MM.1S (cell line): ENCODE measurements at regions not wholly inside any gene's neighbourhood (a gene's known extent, or its start where the extent isn't known, plus 50 kb on each side); places are given as distances from the start of the nearest gene placed in this dataset.

Experiments used
- DNase-seq: peaks from one replicate; pipeline ENCODE4 v3.0.0-alpha.2; 2015
- H2AFZ ChIP-seq: fragments of 300-600 bp; sonication (generic); 2 replicates; pipeline ENCODE4 v1.6.0; 2016; ENCODE audit warnings: antibody characterized with exemption, low read length
- H3F3A ChIP-seq: fragments of 300-600 bp; sonication (generic); 2 replicates; pipeline ENCODE4 v1.6.1; 2016; ENCODE audit warnings: mild to moderate bottlenecking, antibody characterized with exemption, low read length, moderate library complexity, mixed read lengths; ENCODE audit not compliant: insufficient read depth
- H3K27ac ChIP-seq: fragments of 300-600 bp; sonication (generic); 2 replicates; pipeline ENCODE4 v1.5.1; 2016; ENCODE audit warnings: mild to moderate bottlenecking, low read length
- H3K27me3 ChIP-seq: fragments of 300-600 bp; sonication (generic); replicated peaks from 2 replicates; pipeline ENCODE4 v1.6.0; 2016; ENCODE audit warnings: low read length; ENCODE audit not compliant: insufficient read depth
- H3K36me3 ChIP-seq: fragments of 300-600 bp; sonication (generic); replicated peaks from 2 replicates; pipeline ENCODE4 v1.6.1; 2016; ENCODE audit warnings: mild to moderate bottlenecking, low read length, mixed read lengths; ENCODE audit not compliant: insufficient read depth
- H3K4me1 ChIP-seq: fragments of 300-600 bp; sonication (generic); 2 replicates; pipeline ENCODE4 v1.6.1; 2016; ENCODE audit warnings: low read length, mixed read lengths
- H3K4me2 ChIP-seq: fragments of 300-600 bp; sonication (generic); 2 replicates; pipeline ENCODE4 v1.6.0; 2016; ENCODE audit warnings: low read depth, low read length
- H3K4me3 ChIP-seq: fragments of 300-600 bp; sonication (generic); 2 replicates; pipeline ENCODE4 v1.5.1; 2016; ENCODE audit warnings: low read length, mixed read lengths
- H3K79me2 ChIP-seq: fragments of 300-600 bp; sonication (generic); 2 replicates; pipeline ENCODE4 v1.6.1; 2016; ENCODE audit warnings: mixed run types, low read length, mixed read lengths
- H3K9ac ChIP-seq: fragments of 300-600 bp; sonication (generic); 2 replicates; pipeline ENCODE4 v1.6.1; 2016; ENCODE audit warnings: low read length, mixed read lengths
- H3K9me2 ChIP-seq: fragments of 300-600 bp; sonication (generic); replicated peaks from 2 replicates; pipeline ENCODE4 v1.6.1; 2016; ENCODE audit warnings: mild to moderate bottlenecking, low read length, mixed read lengths; ENCODE audit not compliant: insufficient read depth
- H3K9me3 ChIP-seq: fragments of 300-600 bp; sonication (generic); replicated peaks from 2 replicates; pipeline ENCODE4 v1.6.1; 2016; ENCODE audit warnings: mild to moderate bottlenecking, low read length, mixed read lengths; ENCODE audit not compliant: insufficient read depth
- H4K20me1 ChIP-seq: fragments of 300-600 bp; sonication (generic); 2 replicates; pipeline ENCODE4 v1.6.1; 2016; ENCODE audit warnings: mild to moderate bottlenecking, low read length, moderate library complexity, mixed read lengths; ENCODE audit not compliant: insufficient read depth
- EZH2 ChIP-seq: fragments of 300-600 bp; sonication (generic); optimal IDR thresholded peaks from 2 replicates; pipeline ENCODE3; 2017; ENCODE audit warnings: low read depth, mild to moderate bottlenecking, antibody characterized with exemption, low read length, mixed read lengths
- EZH2phosphoT487 ChIP-seq: fragments of 300-600 bp; sonication (generic); IDR thresholded peaks from 2 replicates; pipeline ENCODE4 v1.6.1; 2018; ENCODE audit warnings: antibody characterized with exemption, low read length
- TF ChIP-seq, protein P1 (sequence below): fragments of 300-600 bp; sonication (generic); IDR thresholded peaks from 2 replicates; pipeline ENCODE4 v1.5.1; 2016; ENCODE audit warnings: antibody characterized with exemption, low read length, mixed read lengths

DNA sequence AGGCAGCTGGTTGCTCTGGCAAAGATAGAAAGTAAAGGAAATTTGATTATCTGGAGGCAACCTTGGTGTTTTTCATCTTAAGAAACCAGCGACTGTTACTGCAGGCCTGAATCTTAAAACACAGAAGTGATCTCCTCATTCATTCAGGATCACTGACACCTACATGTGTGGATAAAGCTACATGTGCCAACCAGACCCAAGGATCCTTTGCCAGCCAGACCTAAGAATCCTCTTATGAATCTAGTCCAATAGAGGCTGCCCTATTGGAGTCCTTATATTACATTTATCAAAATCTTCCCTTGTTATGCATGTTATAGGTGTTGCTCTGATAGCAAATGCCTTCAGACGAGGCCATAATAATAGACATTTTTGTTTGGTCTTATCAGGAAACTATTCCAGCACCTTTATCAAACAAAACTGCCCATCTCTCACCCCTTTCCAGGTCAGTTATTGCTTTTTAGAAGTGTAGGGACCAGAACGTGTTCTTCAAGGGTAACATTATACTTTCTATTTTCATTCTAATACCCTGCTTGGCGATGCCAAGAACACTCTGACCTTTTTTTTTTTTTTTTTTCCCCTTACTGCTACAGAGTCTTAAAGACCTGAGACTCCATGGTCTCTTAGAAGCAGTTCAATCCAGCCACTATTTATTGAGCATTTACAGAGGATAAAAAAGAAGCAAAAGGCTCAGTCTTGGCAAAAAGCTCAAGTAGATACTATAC lies 175.5 kb upstream of the PTBP2 start:
- no peaks in the 10 kb centered on the region for H3K36me3 ChIP-seq
- H3K4me1 ChIP-seq: no peaks in the 10 kb centered on the region
- H3K9me3 ChIP-seq: no peaks in the 10 kb centered on the region
- no peaks in the 10 kb centered on the region for H3K9me2 ChIP-seq
- H3K9ac ChIP-seq: no peak overlapping the region
- no peaks in the 10 kb centered on the region for H3F3A ChIP-seq
- H3K4me2 ChIP-seq: no peak overlapping the region
- no peak overlapping the region for H2AFZ ChIP-seq
- TF ChIP-seq, protein P1, sequence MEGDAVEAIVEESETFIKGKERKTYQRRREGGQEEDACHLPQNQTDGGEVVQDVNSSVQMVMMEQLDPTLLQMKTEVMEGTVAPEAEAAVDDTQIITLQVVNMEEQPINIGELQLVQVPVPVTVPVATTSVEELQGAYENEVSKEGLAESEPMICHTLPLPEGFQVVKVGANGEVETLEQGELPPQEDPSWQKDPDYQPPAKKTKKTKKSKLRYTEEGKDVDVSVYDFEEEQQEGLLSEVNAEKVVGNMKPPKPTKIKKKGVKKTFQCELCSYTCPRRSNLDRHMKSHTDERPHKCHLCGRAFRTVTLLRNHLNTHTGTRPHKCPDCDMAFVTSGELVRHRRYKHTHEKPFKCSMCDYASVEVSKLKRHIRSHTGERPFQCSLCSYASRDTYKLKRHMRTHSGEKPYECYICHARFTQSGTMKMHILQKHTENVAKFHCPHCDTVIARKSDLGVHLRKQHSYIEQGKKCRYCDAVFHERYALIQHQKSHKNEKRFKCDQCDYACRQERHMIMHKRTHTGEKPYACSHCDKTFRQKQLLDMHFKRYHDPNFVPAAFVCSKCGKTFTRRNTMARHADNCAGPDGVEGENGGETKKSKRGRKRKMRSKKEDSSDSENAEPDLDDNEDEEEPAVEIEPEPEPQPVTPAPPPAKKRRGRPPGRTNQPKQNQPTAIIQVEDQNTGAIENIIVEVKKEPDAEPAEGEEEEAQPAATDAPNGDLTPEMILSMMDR: no peak
- TF ChIP-seq EZH2phosphoT487 (no peak), EZH2 (no peak)
- no peaks in the 10 kb centered on the region for H4K20me1 ChIP-seq
- DNase-seq: no peak
- H3K27ac ChIP-seq: no peak overlapping the region
- no peaks in the 10 kb centered on the region for H3K79me2 ChIP-seq
- H3K27me3 ChIP-seq: no peaks in the 10 kb centered on the region
- H3K4me3 ChIP-seq: no peak overlapping the region

DNA sequence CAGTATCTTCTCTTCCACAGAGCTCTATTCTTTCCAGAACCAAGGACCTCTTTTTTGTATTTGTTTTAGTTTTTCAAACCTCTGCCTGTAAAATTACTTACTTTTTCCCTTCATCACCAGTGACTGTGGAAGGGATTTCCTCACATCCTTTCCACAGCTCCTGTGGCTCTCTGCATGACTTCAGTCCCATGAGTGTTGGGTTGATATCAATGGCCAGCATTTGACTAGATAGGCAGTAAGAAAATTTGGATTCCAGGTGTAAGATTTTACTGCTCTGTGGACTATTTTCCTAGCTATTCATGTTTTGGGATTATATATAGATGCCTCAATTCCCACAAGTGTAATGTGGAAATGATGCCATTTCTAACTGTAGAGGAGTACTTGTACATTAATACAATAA lies 171.5 kb upstream of the PTBP2 start:
- Histone ChIP-seq H4K20me1 (no peaks in the 10 kb centered on the region), H3K9me2 (no peaks in the 10 kb centered on the region), H3K4me1 (no peaks in the 10 kb centered on the region), H3K9ac (no peak overlapping the region), H3K36me3 (no peaks in the 10 kb centered on the region), H3F3A (no peaks in the 10 kb centered on the region), H3K79me2 (no peaks in the 10 kb centered on the region), H3K4me3 (no peak overlapping the region), H3K9me3 (no peaks in the 10 kb centered on the region), H2AFZ (no peak overlapping the region), H3K4me2 (no peak overlapping the region), H3K27me3 (no peaks in the 10 kb centered on the region), H3K27ac (no peak overlapping the region)
- no peak for DNase-seq
- no peak for TF ChIP-seq EZH2phosphoT487
- TF ChIP-seq, protein P1: no peak
- no peak for TF ChIP-seq EZH2

DNA sequence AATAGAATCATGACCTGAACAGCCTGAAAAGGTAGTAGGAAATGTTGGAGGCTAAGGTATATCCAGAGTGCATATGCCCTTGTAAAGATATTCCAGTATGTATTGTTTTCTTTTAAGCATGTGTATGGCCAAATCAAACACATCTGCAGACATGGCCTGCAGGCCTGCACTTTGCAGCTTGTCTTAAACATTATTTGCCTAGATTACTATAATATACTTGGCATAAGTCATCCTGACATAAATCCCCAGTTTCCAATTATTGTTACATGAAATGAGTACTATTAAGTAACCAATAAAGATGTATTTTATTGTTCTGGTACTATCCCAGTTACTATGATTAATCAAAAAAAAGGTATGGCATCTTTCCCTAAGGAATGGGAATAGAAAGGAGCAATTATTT lies 169.1 kb upstream of the PTBP2 start:
- no peak overlapping the region for H3K4me3 ChIP-seq
- no peak overlapping the region for H3K4me2 ChIP-seq
- no peaks in the 10 kb centered on the region for H3K9me3 ChIP-seq
- TF ChIP-seq, protein P1: no peak
- TF ChIP-seq EZH2 (no peak), EZH2phosphoT487 (no peak)
- H2AFZ ChIP-seq: no peak overlapping the region
- no peak for DNase-seq
- H3K27me3 ChIP-seq: no peaks in the 10 kb centered on the region
- H4K20me1 ChIP-seq: no peaks in the 10 kb centered on the region
- no peaks in the 10 kb centered on the region for H3K36me3 ChIP-seq
- no peaks in the 10 kb centered on the region for H3K9me2 ChIP-seq
- H3K9ac ChIP-seq: no peak overlapping the region
- no peaks in the 10 kb centered on the region for H3K79me2 ChIP-seq
- no peaks in the 10 kb centered on the region for H3K4me1 ChIP-seq
- no peak overlapping the region for H3K27ac ChIP-seq
- no peaks in the 10 kb centered on the region for H3F3A ChIP-seq
